ENCODE measurements at regions not wholly inside any gene's neighbourhood (a gene's known extent, or its start where the extent isn't known, plus 50 kb on each side); places are given as distances from the start of the nearest gene placed in this dataset.
"Not testable (repeated sequence)": the region's sequence is repeated elsewhere in the genome, so short reads cannot be mapped to it uniquely, and the experiment has no call there.

- no peak for DNase-seq
These were observed 131.3 kb downstream of the LPIN1 start for GRCh38 chr2:11877764-11878163.

GRCh38 chr2:11885253-11885652, 138.8 kb downstream of the LPIN1 start:
- DNase-seq, result not testable (repeated sequence)

- not testable (repeated sequence) for DNase-seq
These were observed 140.5 kb downstream of the LPIN1 start for GRCh38 chr2:11886899-11887298.

- no peak for DNase-seq
These were observed 142.8 kb downstream of the LPIN1 start for GRCh38 chr2:11889101-11889850.

GRCh38 chr2:11889854-11890253, 143.4 kb downstream of the LPIN1 start:
- DNase-seq, result no peak

- DNase-seq, result no peak
These were observed 144.6 kb downstream of the LPIN1 start for GRCh38 chr2:11891028-11891427.

GRCh38 chr2:11891671-11892440, 145.4 kb downstream of the LPIN1 start:
- no peak for DNase-seq

GRCh38 chr2:11896386-11896785, 150.0 kb downstream of the LPIN1 start:
- DNase-seq, result no peak

- DNase-seq, result no peak
These were observed 152.1 kb downstream of the LPIN1 start for GRCh38 chr2:11898576-11898975.

- no peak for DNase-seq
These were observed 152.9 kb downstream of the LPIN1 start for GRCh38 chr2:11899264-11899818.

- DNase-seq, result not testable (repeated sequence)
These were observed 154.5 kb downstream of the LPIN1 start for GRCh38 chr2:11900891-11901290.

GRCh38 chr2:11901351-11902069, 155.1 kb downstream of the LPIN1 start:
- DNase-seq, result no peak

GRCh38 chr2:11903085-11903606, 156.7 kb downstream of the LPIN1 start:
- no peak for DNase-seq

- DNase-seq, result no peak
These were observed 157.6 kb downstream of the LPIN1 start for GRCh38 chr2:11904029-11904428.

GRCh38 chr2:11904941-11905340, 158.5 kb downstream of the LPIN1 start:
- no peak for DNase-seq

- DNase-seq, result no peak
These were observed 160.8 kb downstream of the LPIN1 start for GRCh38 chr2:11907190-11907589.

- DNase-seq, result no peak
These were observed 164.5 kb downstream of the LPIN1 start for GRCh38 chr2:11910971-11911370.

- DNase-seq, result no peak
These were observed 166.5 kb downstream of the LPIN1 start for GRCh38 chr2:11912980-11913379.

GRCh38 chr2:11914455-11914854, 168.0 kb downstream of the LPIN1 start:
- DNase-seq, result no peak

GRCh38 chr2:11915650-11916049, 169.2 kb downstream of the LPIN1 start:
- DNase-seq, result no peak

- no peak for DNase-seq
These were observed 173.5 kb downstream of the LPIN1 start for GRCh38 chr2:11919953-11920352.

- no peak for DNase-seq
These were observed 174.7 kb downstream of the LPIN1 start for GRCh38 chr2:11920993-11921583.

GRCh38 chr2:11922294-11922693, 175.9 kb downstream of the LPIN1 start:
- no peak for DNase-seq
